H9 (cell line): ENCODE measurements at regions not wholly inside any gene's neighbourhood (a gene's known extent, or its start where the extent isn't known, plus 50 kb on each side); places are given as distances from the start of the nearest gene placed in this dataset.

Experiments
- DNase-seq: peaks from one replicate; pipeline ENCODE4 v3.0.0-alpha.2; 2017
- H2AFZ ChIP-seq: one replicate; pipeline ENCODE4 v1.6.1; 2013; ENCODE audit warnings: mild to moderate bottlenecking, low read length, control low read depth, moderate library complexity
- H2AK5ac ChIP-seq: 2 replicates; pipeline ENCODE4 v1.6.1; 2013; ENCODE audit warnings: low read length, control low read depth, mixed read lengths; ENCODE audit not compliant: insufficient read length
- H2BK120ac ChIP-seq: one replicate; pipeline ENCODE4 v1.6.1; 2013; ENCODE audit warnings: low read depth, mild to moderate bottlenecking, low read length, control low read depth, inconsistent platforms; ENCODE audit not compliant: poor library complexity, severe bottlenecking
- H2BK12ac ChIP-seq: 2 replicates; pipeline ENCODE4 v1.6.1; 2013; ENCODE audit warnings: low read length, control low read depth, mixed read lengths, low read depth; ENCODE audit not compliant: insufficient read length
- H2BK15ac ChIP-seq: 2 replicates; pipeline ENCODE4 v1.6.1; 2013; ENCODE audit warnings: low read depth, low read length, control low read depth
- H2BK20ac ChIP-seq: one replicate; pipeline ENCODE4 v1.6.1; 2013; ENCODE audit warnings: low read depth, mild to moderate bottlenecking, low read length, control low read depth, inconsistent platforms; ENCODE audit not compliant: poor library complexity, severe bottlenecking
- H2BK5ac ChIP-seq: 2 replicates; pipeline ENCODE4 v1.6.1; 2013; ENCODE audit warnings: low read length, control low read depth, mixed read lengths; ENCODE audit not compliant: insufficient read length
- H3K14ac ChIP-seq: 2 replicates; pipeline ENCODE4 v1.6.1; 2013; ENCODE audit warnings: low read length, control low read depth; ENCODE audit not compliant: insufficient read depth
- H3K18ac ChIP-seq: 2 replicates; pipeline ENCODE4 v1.6.1; 2013; ENCODE audit warnings: low read depth, mild to moderate bottlenecking, mixed read lengths, low read length, control low read depth; ENCODE audit not compliant: insufficient read length
- H3K23ac ChIP-seq: 2 replicates; pipeline ENCODE4 v1.6.1; 2013; ENCODE audit warnings: low read length, control low read depth, mixed read lengths, low read depth; ENCODE audit not compliant: insufficient read length
- H3K23me2 ChIP-seq: 2 replicates; pipeline ENCODE4 v1.6.1; 2013; ENCODE audit warnings: low read depth, mild to moderate bottlenecking, mixed read lengths, low read length, control low read depth; ENCODE audit not compliant: insufficient read length, poor library complexity, severe bottlenecking
- H3K27ac ChIP-seq: 2 replicates; pipeline ENCODE4 v1.5.1; 2013; ENCODE audit warnings: low read length, control low read depth, mixed read lengths, low read depth; ENCODE audit not compliant: insufficient read length
- H3K27me3 ChIP-seq: 2 replicates; pipeline ENCODE4 v1.6.1; 2013; ENCODE audit warnings: low read length, control low read depth, inconsistent platforms; ENCODE audit not compliant: insufficient read depth
- H3K4ac ChIP-seq: 2 replicates; pipeline ENCODE4 v1.6.1; 2013; ENCODE audit warnings: low read depth, mild to moderate bottlenecking, control low read depth, inconsistent platforms, low read length, moderate library complexity
- H3K4me1 ChIP-seq: 2 replicates; pipeline ENCODE4 v1.6.1; 2013; ENCODE audit warnings: low read length, control low read depth, inconsistent platforms; ENCODE audit not compliant: insufficient read depth
- H3K4me2 ChIP-seq: 2 replicates; pipeline ENCODE4 v1.6.1; 2013; ENCODE audit warnings: low read length, control low read depth, mixed read lengths; ENCODE audit not compliant: insufficient read length, insufficient read depth
- H3K56ac ChIP-seq: 2 replicates; pipeline ENCODE4 v1.6.1; 2013; ENCODE audit warnings: low read depth, mild to moderate bottlenecking, mixed read lengths, low read length, control low read depth; ENCODE audit not compliant: insufficient read length
- H3K79me1 ChIP-seq: 2 replicates; pipeline ENCODE4 v1.6.1; 2013; ENCODE audit warnings: low read depth, mild to moderate bottlenecking, moderate library complexity, low read length, control low read depth, inconsistent platforms; ENCODE audit not compliant: insufficient read depth, poor library complexity, severe bottlenecking
- H3K79me2 ChIP-seq: 2 replicates; pipeline ENCODE4 v1.6.1; 2013; ENCODE audit warnings: low read length, control low read depth, inconsistent platforms; ENCODE audit not compliant: insufficient read depth
- H3K9ac ChIP-seq: 2 replicates; pipeline ENCODE4 v1.6.1; 2013; ENCODE audit warnings: low read length, control low read depth, mixed read lengths; ENCODE audit not compliant: insufficient read length; ENCODE audit errors: extremely low read depth
- H3K9me3 ChIP-seq: one replicate; pipeline ENCODE4 v1.6.1; 2013; ENCODE audit warnings: low read depth, low read length, inconsistent platforms; ENCODE audit not compliant: control insufficient read depth
- H3T11ph ChIP-seq: one replicate; pipeline ENCODE4 v1.6.1; 2013; ENCODE audit warnings: mild to moderate bottlenecking, low read length, control low read depth, inconsistent platforms
- H4K20me1 ChIP-seq: one replicate; pipeline ENCODE4 v1.6.1; 2013; ENCODE audit not compliant: control insufficient read depth, insufficient read length, insufficient read depth
- H4K5ac ChIP-seq: 2 replicates; pipeline ENCODE4 v1.6.1; 2013; ENCODE audit warnings: low read depth, mild to moderate bottlenecking, mixed read lengths, low read length, control low read depth; ENCODE audit not compliant: insufficient read length
- H4K8ac ChIP-seq: replicated peaks from 2 replicates; pipeline ENCODE4 v1.6.1; 2013; ENCODE audit warnings: low read length, control low read depth, mixed read lengths, low read depth; ENCODE audit not compliant: insufficient read length
- H4K91ac ChIP-seq: 2 replicates; pipeline ENCODE4 v1.6.1; 2013; ENCODE audit warnings: low read depth, mild to moderate bottlenecking, moderate library complexity, mixed read lengths, low read length, control low read depth; ENCODE audit not compliant: insufficient read length
- H3K27ac Mint-ChIP-seq, 3 experiments: 2 replicates in 2 of 3; 3 replicates in 1 of 3; pipeline ENCODE4 v1.8.0; 2020 to 2021; ENCODE audit warnings: mixed read lengths in 3 of 3, mild to moderate bottlenecking in 1 of 3, moderate library complexity in 1 of 3
- H3K27me3 Mint-ChIP-seq: 2 replicates; pipeline ENCODE4 v1.8.0; 2021; ENCODE audit warnings: low read depth, mild to moderate bottlenecking, moderate library complexity, mixed read lengths
- H3K36me3 Mint-ChIP-seq, 3 experiments: 2 replicates in 2 of 3; 3 replicates in 1 of 3; pipeline ENCODE4 v1.8.0; 2020 to 2021; ENCODE audit warnings: low read depth in 3 of 3, mixed read lengths in 3 of 3; ENCODE audit not compliant: insufficient read depth in 1 of 3
- H3K4me1 Mint-ChIP-seq, 2 experiments: 2 replicates each; pipeline ENCODE4 v1.8.0; 2020; ENCODE audit warnings: mixed read lengths in 2 of 2
- H3K4me3 Mint-ChIP-seq, 2 experiments: 2 replicates in 1 of 2; 3 replicates in 1 of 2; pipeline ENCODE4 v1.8.0; 2020 to 2021; ENCODE audit warnings: mild to moderate bottlenecking in 2 of 2, mixed read lengths in 2 of 2, moderate library complexity in 1 of 2
- H3K9me3 Mint-ChIP-seq, 2 experiments: 2 replicates in 1 of 2; 3 replicates in 1 of 2; pipeline ENCODE4 v1.8.0; 2020; ENCODE audit warnings: mild to moderate bottlenecking in 2 of 2, mixed read lengths in 2 of 2, moderate library complexity in 1 of 2
- CTCF ChIP-seq: fragments of 200-600 bp; sonication (generic); conservative IDR thresholded peaks from 3 replicates; pipeline ENCODE4 v1.8.0; 2021; ENCODE audit warnings: antibody characterized with exemption, mild to moderate bottlenecking
- WGBS: extraction: QIAGEN DNeasy Blood & Tissue Kit; methylation state at CpG from one replicate; pipeline ENCODE4 v1.1.7; 2013; ENCODE audit warnings: missing lambda C conversion rate, low lambda C conversion rate, mixed read lengths; ENCODE audit not compliant: insufficient read length; ENCODE audit errors: extremely low coverage; 5-methylcytosine and 5-hydroxymethylcytosine counted together

GRCh38 chr19:31900991-31901390, 444.4 kb upstream of the ZNF507 start:
- no peak overlapping the region for H2BK5ac ChIP-seq
- H4K8ac ChIP-seq: no peak overlapping the region
- no peak overlapping the region for H3K18ac ChIP-seq
- no peak for DNase-seq
- H3K56ac ChIP-seq: no peak overlapping the region
- no peaks in the 10 kb centered on the region for H3K27me3 ChIP-seq
- Mint-ChIP-seq H3K9me3 (no peaks in the 10 kb centered on the region), H3K4me3 (no peak overlapping the region), H3K27ac (no peak overlapping the region), H3K4me1 (peaks cover 10 to 12% of the 10 kb centered on the region in 2 experiments; a peak in 3 of 4 replicates), H3K36me3 (no peaks in the 10 kb centered on the region), H3K27me3 (peaks cover 2% of the 10 kb centered on the region)
- WGBS: no CpG with 5 or more reads among the region's 2 CpGs
- no peak overlapping the region for H2AFZ ChIP-seq
- H2AK5ac ChIP-seq: no peak overlapping the region
- H3K79me2 ChIP-seq: no peaks in the 10 kb centered on the region
- no peak overlapping the region for H3K27ac ChIP-seq
- peaks cover 6% of the 10 kb centered on the region; the same call in 1 of the 2 replicates for H3K4me1 ChIP-seq
- no peak overlapping the region for H4K5ac ChIP-seq
- no peaks in the 10 kb centered on the region for H3K9me3 ChIP-seq
- no peak overlapping the region for H3K4ac ChIP-seq
- H3K9ac ChIP-seq: no peak overlapping the region
- H3K14ac ChIP-seq: no peak overlapping the region
- no peaks in the 10 kb centered on the region for H3K23me2 ChIP-seq
- H3T11ph ChIP-seq: no peak overlapping the region
- no peak overlapping the region for H3K23ac ChIP-seq
- no peaks in the 10 kb centered on the region for H4K20me1 ChIP-seq
- no peaks in the 10 kb centered on the region for H3K79me1 ChIP-seq
- H4K91ac ChIP-seq: no peak overlapping the region
- H2BK20ac ChIP-seq: no peak overlapping the region
- TF ChIP-seq CTCF: no peak
- H2BK120ac ChIP-seq: no peak overlapping the region
- no peak overlapping the region for H2BK12ac ChIP-seq
- H3K4me2 ChIP-seq: no peak overlapping the region
- H2BK15ac ChIP-seq: no peak overlapping the region
